ENCODE measurements at regions not wholly inside any gene's neighbourhood (a gene's known extent, or its start where the extent isn't known, plus 50 kb on each side); places are given as distances from the start of the nearest gene placed in this dataset.

- H3K4me1 ChIP-seq: no peaks in the 10 kb centered on the region
- DNase-seq: no peak
- no peak overlapping the region for H3K27ac ChIP-seq
- H3K9me3 ChIP-seq: no peaks in the 10 kb centered on the region
- no peak for ATAC-seq
- intact Hi-C loops (cut with DNase I): no loop called here
- no peak for TF ChIP-seq CTCF (IDR thresholded peaks at IDR 0.05)
- H3K27me3 ChIP-seq: no peaks in the 10 kb centered on the region
- FAIRE-seq: no peak
- H3K36me3 ChIP-seq: no peaks in the 10 kb centered on the region
- H3K4me3 ChIP-seq: no peak overlapping the region
These were observed 452.7 kb upstream of the HS3ST1 start for GRCh38 chr4:11881364-11881763.

GRCh38 chr4:11878241-11878640, 449.5 kb upstream of the HS3ST1 start:
- H3K4me3 ChIP-seq: no peak overlapping the region
- intact Hi-C loops (cut with DNase I): no loop called here
- FAIRE-seq (no peak), ATAC-seq (no peak), DNase-seq (no peak)
- 45 to 50% methylated on average over 3 of the region's 3 CpGs for WGBS, 2 donors
- H3K9me3 ChIP-seq: no peaks in the 10 kb centered on the region
- no peaks in the 10 kb centered on the region for H3K27me3 ChIP-seq
- H3K36me3 ChIP-seq: no peaks in the 10 kb centered on the region
- no peaks in the 10 kb centered on the region for H3K4me1 ChIP-seq
- no peak for TF ChIP-seq CTCF (IDR thresholded peaks at IDR 0.05)
- H3K27ac ChIP-seq: no peak overlapping the region

GRCh38 chr4:11876104-11876503, 447.4 kb upstream of the HS3ST1 start:
- no peak overlapping the region for H3K4me3 ChIP-seq
- H3K27ac ChIP-seq: no peak overlapping the region
- no peaks in the 10 kb centered on the region for H3K27me3 ChIP-seq
- H3K9me3 ChIP-seq: no peaks in the 10 kb centered on the region
- FAIRE-seq: no peak
- H3K4me1 ChIP-seq: no peaks in the 10 kb centered on the region
- no peak for ATAC-seq
- no peak for DNase-seq
- H3K36me3 ChIP-seq: no peaks in the 10 kb centered on the region
- no peak for TF ChIP-seq CTCF (IDR thresholded peaks at IDR 0.05)
- intact Hi-C loops (cut with DNase I): no loop called here

GRCh38 chr4:11869191-11869870, 440.6 kb upstream of the HS3ST1 start:
- no peaks in the 10 kb centered on the region for H3K36me3 ChIP-seq
- no peaks in the 10 kb centered on the region for H3K27me3 ChIP-seq
- H3K4me1 ChIP-seq: no peaks in the 10 kb centered on the region
- ATAC-seq (no peak), FAIRE-seq (no peak), DNase-seq (no peak)
- no peak overlapping the region for H3K4me3 ChIP-seq
- TF ChIP-seq CTCF (IDR thresholded peaks at IDR 0.05): no peak
- no peaks in the 10 kb centered on the region for H3K9me3 ChIP-seq
- 55 to 65% methylated on average over 6 of the region's 6 CpGs for WGBS, 2 donors
- H3K27ac ChIP-seq: no peak overlapping the region
- intact Hi-C loops (cut with DNase I): no loop called here

GRCh38 chr4:11866391-11866790, 437.7 kb upstream of the HS3ST1 start:
- FAIRE-seq (no peak), DNase-seq (no peak), ATAC-seq (no peak)
- Histone ChIP-seq H3K36me3 (no peaks in the 10 kb centered on the region), H3K4me1 (no peaks in the 10 kb centered on the region), H3K4me3 (no peak overlapping the region), H3K9me3 (no peaks in the 10 kb centered on the region), H3K27ac (no peak overlapping the region), H3K27me3 (no peaks in the 10 kb centered on the region)
- no peak for TF ChIP-seq CTCF (IDR thresholded peaks at IDR 0.05)
- WGBS, 2 donors: 29 to 42% methylated on average over 1 of the region's 1 CpG
- intact Hi-C loops (cut with DNase I): no loop called here

All from pancreas (tissue), 10 donors.